NCI-H146 (cell line): ENCODE measurements at regions not wholly inside any gene's neighbourhood (a gene's known extent, or its start where the extent isn't known, plus 50 kb on each side); places are given as distances from the start of the nearest gene placed in this dataset.
"Not testable (repeated sequence)": the region's sequence is repeated elsewhere in the genome, so short reads cannot be mapped to it uniquely, and the experiment has no call there.

Source experiments
- DNase-seq: peaks from one replicate; lab custom pipeline; 2025; lab: John Stamatoyannopoulos, UW

- DNase-seq = not testable (repeated sequence)
Observed at GRCh38 chr17:20387549-20387948, 79.8 kb downstream of the LGALS9B start.

GRCh38 chr17:20381358-20382300 lies 85.7 kb downstream of the LGALS9B start:
- DNase-seq = peak; percentile 24

- not testable (repeated sequence) for DNase-seq
Observed at GRCh38 chr17:20380625-20381024, 86.7 kb downstream of the LGALS9B start.

- DNase-seq = not testable (repeated sequence)
Observed at GRCh38 chr17:20379251-20379650, 88.1 kb downstream of the LGALS9B start.

- not testable (repeated sequence) for DNase-seq
Observed at GRCh38 chr17:20376642-20377041, 90.7 kb downstream of the LGALS9B start.

GRCh38 chr17:20375745-20376144 lies 91.6 kb downstream of the LGALS9B start:
- not testable (repeated sequence) for DNase-seq
